ENCODE measurements at regions not wholly inside any gene's neighbourhood (a gene's known extent, or its start where the extent isn't known, plus 50 kb on each side); places are given as distances from the start of the nearest gene placed in this dataset.

GRCh38 chr5:27315363-27316270 is 277.2 kb upstream of the CDH9 start:
- ChIA-PET CTCF (no interaction called here), POLR2A (no interaction called here)
- no peak for DNase-seq (ENCODE audit: extremely low spot score)
- no peak for TF ChIP-seq CTCF (IDR thresholded peaks at IDR 0.05; ENCODE audit: control extremely low read depth, extremely low read depth, low read depth, missing control alignments)

- ChIA-PET CTCF (no interaction called here), POLR2A (no interaction called here)
- no peak for TF ChIP-seq CTCF (IDR thresholded peaks at IDR 0.05; ENCODE audit: control extremely low read depth, extremely low read depth, low read depth, missing control alignments)
- no peak for DNase-seq (ENCODE audit: extremely low spot score)
Measured at GRCh38 chr5:27313549-27313948, 275.2 kb upstream of the CDH9 start.

DNA sequence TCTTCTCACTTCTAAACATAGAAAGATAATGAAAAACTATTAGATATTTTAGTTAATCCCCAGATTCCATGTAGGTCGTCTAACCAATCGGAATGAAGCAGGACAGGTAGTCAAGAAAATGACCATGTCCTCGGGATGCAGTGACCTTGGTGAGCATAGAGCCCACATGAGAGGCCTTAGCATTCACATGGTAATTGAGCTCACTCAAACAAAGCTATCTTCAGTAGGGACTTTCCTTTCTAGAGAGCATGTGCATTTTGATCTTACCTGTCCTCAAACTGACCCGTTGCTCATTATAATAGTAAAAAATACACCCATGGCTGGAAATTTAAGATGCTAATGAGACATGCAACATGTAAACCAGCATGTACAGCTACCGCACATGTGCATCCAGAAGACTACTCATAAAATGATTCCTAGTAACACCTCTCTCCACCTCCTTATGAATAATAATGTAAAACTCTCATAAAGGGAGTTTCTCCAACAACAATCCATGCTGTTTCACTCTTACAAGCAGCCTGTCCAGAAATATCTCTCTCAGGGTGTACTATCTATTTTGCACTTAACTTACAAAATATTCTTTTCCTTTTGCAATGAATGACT is 274.0 kb upstream of the CDH9 start:
- DNase-seq (ENCODE audit: extremely low spot score) = no peak
- no peak for TF ChIP-seq CTCF (IDR thresholded peaks at IDR 0.05; ENCODE audit: control extremely low read depth, extremely low read depth, low read depth, missing control alignments)
- ChIA-PET POLR2A (no interaction called here), CTCF (no interaction called here)

DNA sequence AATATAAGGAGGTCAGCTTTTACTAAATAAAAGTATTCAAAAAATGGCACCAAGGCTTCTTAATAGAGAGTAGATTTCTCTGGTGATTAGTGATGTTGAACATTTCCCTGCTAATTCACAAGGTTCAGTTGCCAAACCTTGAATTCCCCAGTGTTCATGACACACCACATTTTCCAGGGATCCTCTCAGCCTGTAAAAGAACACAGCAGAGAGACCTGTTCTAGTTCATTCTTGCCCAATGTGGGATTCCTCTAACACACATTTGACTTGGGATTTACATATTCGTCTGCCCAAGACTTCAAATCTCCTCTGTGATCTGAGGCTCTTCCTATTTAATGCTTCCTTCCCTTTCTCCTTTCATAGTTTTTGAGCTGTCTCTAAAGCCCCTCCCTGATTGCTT is 273.2 kb upstream of the CDH9 start:
- TF ChIP-seq CTCF (IDR thresholded peaks at IDR 0.05; ENCODE audit: control extremely low read depth, extremely low read depth, low read depth, missing control alignments) = no peak
- CTCF ChIA-PET = no interaction called here
- POLR2A ChIA-PET = no interaction called here
- no peak for DNase-seq (ENCODE audit: extremely low spot score)

GRCh38 chr5:27308153-27308552 is 269.8 kb upstream of the CDH9 start:
- CTCF ChIA-PET = interaction anchor here (1.2 kb wide), 1 partner anchor 10 kb away, joined by 4 read pairs; no protein-coding TSS in a partner anchor
- no peak for DNase-seq (ENCODE audit: extremely low spot score)
- TF ChIP-seq CTCF (IDR thresholded peaks at IDR 0.05; ENCODE audit: control extremely low read depth, extremely low read depth, low read depth, missing control alignments) = no peak
- POLR2A ChIA-PET = no interaction called here

- CTCF ChIA-PET = no interaction called here
- no peak for TF ChIP-seq CTCF (IDR thresholded peaks at IDR 0.05; ENCODE audit: control extremely low read depth, extremely low read depth, low read depth, missing control alignments)
- POLR2A ChIA-PET = no interaction called here
- DNase-seq (ENCODE audit: extremely low spot score) = no peak
Measured at GRCh38 chr5:27290172-27290571, 251.8 kb upstream of the CDH9 start.

Data from GM10248 (cell line).